T-cell (primary cell): ENCODE measurements at regions not wholly inside any gene's neighbourhood (a gene's known extent, or its start where the extent isn't known, plus 50 kb on each side); places are given as distances from the start of the nearest gene placed in this dataset.
"Not testable (repeated sequence)": the region's sequence is repeated elsewhere in the genome, so short reads cannot be mapped to it uniquely, and the experiment has no call there.

Source experiments
- ATAC-seq, 4 experiments: fragments of 200-7000 bp in 3 of 4; fragments of 150-1000 bp in 1 of 4; cut with Tn5 transposase; replicated peaks in 1 of 4; 1 replicate in 3 of 4; 2 replicates in 1 of 4; pipeline ENCODE4 v1.10.0; 2021; ENCODE audit warnings: moderate library complexity in 3 of 4, mild to moderate bottlenecking in 2 of 4, moderate number of reproducible peaks in 1 of 4
- CTCF ChIA-PET, 2 donors: fragments of 300-600 bp; sonication (Branson Sonifier 250); formaldehyde crosslinking; loops; one replicate each; lab custom pipeline; 2022; ENCODE audit warnings: antibody characterized with exemption in 2 of 2; lab: Charles Lee
- POLR2A ChIA-PET, 2 donors: fragments of 300-600 bp; sonication (Branson Sonifier 250); formaldehyde crosslinking; loops; one replicate each; lab custom pipeline; 2022; ENCODE audit warnings: antibody characterized with exemption in 2 of 2; lab: Charles Lee
- DNase-seq, 35 experiments: peaks; one replicate each; pipeline versions ENCODE4 v3.0.0 to v3.0.0-alpha.2; 2013 to 2023
- H3K27ac ChIP-seq: one replicate; pipeline ENCODE4 v1.5.1; 2013; ENCODE audit warnings: low read length
- H3K27me3 ChIP-seq, 2 experiments: replicated peaks in 1 of 2; 1 replicate in 1 of 2; 2 replicates in 1 of 2; pipeline versions ENCODE4 v1.6.1 to v1.7.0; 2013; ENCODE audit warnings: low read length in 1 of 2, mixed read lengths in 1 of 2; ENCODE audit not compliant: control insufficient read depth in 2 of 2, insufficient read depth in 2 of 2; ENCODE audit errors: extremely low read depth in 1 of 2
- H3K36me3 ChIP-seq, 2 donors: 1 replicate in 1 of 2; 2 replicates in 1 of 2; pipeline versions ENCODE4 v1.6.1 to v1.7.0; 2013; ENCODE audit warnings: low read length in 1 of 2; ENCODE audit not compliant: control insufficient read depth in 2 of 2, insufficient read depth in 1 of 2; ENCODE audit errors: extremely low read depth in 1 of 2
- H3K4me1 ChIP-seq, 2 experiments: 1 replicate in 1 of 2; 2 replicates in 1 of 2; pipeline versions ENCODE4 v1.6.1 to v1.7.0; 2013; ENCODE audit warnings: low read length in 2 of 2, mixed read lengths in 1 of 2; ENCODE audit not compliant: insufficient read depth in 2 of 2, control insufficient read depth in 1 of 2; ENCODE audit errors: extremely low read depth in 1 of 2
- H3K4me3 ChIP-seq, 2 donors: 1 replicate in 1 of 2; 2 replicates in 1 of 2; pipeline versions ENCODE4 v1.5.1 to v1.7.0; 2013; ENCODE audit warnings: mild to moderate bottlenecking in 2 of 2, low read length in 1 of 2, moderate library complexity in 1 of 2; ENCODE audit not compliant: control insufficient read depth in 1 of 2; ENCODE audit errors: extremely low read depth in 1 of 2
- H3K9me3 ChIP-seq: 2 replicates; pipeline ENCODE4 v1.7.0; 2013
- H3K27ac Mint-ChIP-seq, 2 donors: one replicate each; pipeline ENCODE4 v1.8.0; 2020 to 2021; ENCODE audit warnings: mild to moderate bottlenecking in 2 of 2, mixed read lengths in 2 of 2
- H3K27me3 Mint-ChIP-seq, 2 donors: one replicate each; pipeline ENCODE4 v1.8.0; 2021 to 2022; ENCODE audit warnings: mixed read lengths in 2 of 2
- H3K36me3 Mint-ChIP-seq: one replicate; pipeline ENCODE4 v1.8.0; 2021; ENCODE audit warnings: mixed read lengths
- H3K4me1 Mint-ChIP-seq, 3 donors: one replicate each; pipeline ENCODE4 v1.8.0; 2020 to 2022; ENCODE audit warnings: mixed read lengths in 3 of 3, mild to moderate bottlenecking in 1 of 3
- H3K4me3 Mint-ChIP-seq, 3 donors: one replicate each; pipeline ENCODE4 v1.8.0; 2020 to 2022; ENCODE audit warnings: mild to moderate bottlenecking in 3 of 3, mixed read lengths in 3 of 3, moderate library complexity in 3 of 3
- H3K9me3 Mint-ChIP-seq, 3 donors: one replicate each; pipeline ENCODE4 v1.8.0; 2020 to 2022; ENCODE audit warnings: mixed read lengths in 3 of 3
- WGBS: methylation state at CpG from one replicate; pipeline ENCODE4 v1.1.5; 2013; ENCODE audit warnings: missing lambda C conversion rate; ENCODE audit not compliant: insufficient coverage; 5-methylcytosine and 5-hydroxymethylcytosine counted together

DNA sequence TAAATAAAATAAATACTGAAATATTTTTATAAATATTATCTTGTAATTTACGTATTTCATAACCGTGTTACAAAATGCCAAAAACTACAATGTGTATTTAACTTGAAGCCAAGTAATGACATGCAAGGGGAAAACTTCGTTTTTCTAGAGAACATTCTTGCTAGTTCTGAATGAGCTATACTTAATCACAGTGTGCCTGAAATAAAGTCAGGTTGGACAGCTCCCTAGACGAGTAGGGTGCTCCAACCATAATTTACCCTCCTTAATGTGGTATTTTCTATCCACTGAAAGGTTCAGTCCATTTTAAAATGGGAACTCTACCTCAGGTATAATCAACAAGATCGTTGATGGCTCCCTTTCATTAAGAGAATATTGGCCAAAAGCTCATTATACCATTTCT lies 194.5 kb upstream of the AHR start:
- POLR2A ChIA-PET: no interaction called here
- H3K4me3 ChIP-seq: no peak overlapping the region
- Mint-ChIP-seq H3K4me1 (no peaks in the 10 kb centered on the region), H3K9me3 (no peaks in the 10 kb centered on the region), H3K27ac (no peak overlapping the region), H3K36me3 (no peaks in the 10 kb centered on the region), H3K27me3 (no peaks in the 10 kb centered on the region), H3K4me3 (no peak overlapping the region)
- no peaks in the 10 kb centered on the region for H3K27me3 ChIP-seq
- no peaks in the 10 kb centered on the region for H3K9me3 ChIP-seq
- CTCF ChIA-PET: interaction anchor here in 1 of 2 donors (0.7 kb wide), 1 partner anchor 123 kb away, joined by 3 read pairs; no protein-coding TSS in a partner anchor
- 60% methylated on average over 1 of the region's 5 CpGs for WGBS
- no peaks in the 10 kb centered on the region for H3K4me1 ChIP-seq
- no peak for DNase-seq
- H3K27ac ChIP-seq: no peak overlapping the region
- no peaks in the 10 kb centered on the region for H3K36me3 ChIP-seq
- no peak for ATAC-seq

- POLR2A ChIA-PET: no interaction called here
Measured at GRCh38 chr7:17104419-17104818, 194.0 kb upstream of the AHR start.

DNA sequence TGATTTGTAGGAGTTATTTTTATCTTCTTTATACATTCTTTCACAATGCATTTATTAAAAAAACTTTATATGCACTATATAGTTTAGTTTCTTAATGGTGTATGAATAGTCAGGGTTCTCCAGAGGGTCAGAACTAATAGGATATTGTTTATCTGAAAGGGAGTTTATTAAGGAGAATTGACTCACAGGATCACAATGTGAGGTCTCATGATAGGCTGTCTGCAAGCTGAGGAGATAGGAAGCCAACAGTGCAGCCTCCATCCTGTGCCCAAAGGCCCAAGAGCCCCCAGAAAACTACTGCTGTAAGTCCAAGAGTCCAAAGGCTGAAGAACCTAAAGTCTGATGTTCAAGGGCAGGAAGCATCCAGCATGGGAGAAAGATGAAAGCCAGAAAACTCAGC lies 192.8 kb upstream of the AHR start:
- POLR2A ChIA-PET: no interaction called here
- no peak for DNase-seq
- H3K27me3 ChIP-seq: no peaks in the 10 kb centered on the region
- H3K4me3 ChIP-seq: no peak overlapping the region
- no peaks in the 10 kb centered on the region for H3K36me3 ChIP-seq
- H3K27ac ChIP-seq: no peak overlapping the region
- CTCF ChIA-PET: no interaction called here
- H3K9me3 Mint-ChIP-seq: no peaks in the 10 kb centered on the region
- H3K9me3 ChIP-seq: no peaks in the 10 kb centered on the region
- ATAC-seq: no peak
- no peaks in the 10 kb centered on the region for H3K4me1 ChIP-seq
- H3K27me3 Mint-ChIP-seq: no peaks in the 10 kb centered on the region
- no peaks in the 10 kb centered on the region for H3K4me1 Mint-ChIP-seq
- no peaks in the 10 kb centered on the region for H3K36me3 Mint-ChIP-seq
- H3K27ac Mint-ChIP-seq: no peak overlapping the region
- no peak overlapping the region for H3K4me3 Mint-ChIP-seq

More at GRCh38 chr7:17104419-17104818, 194.0 kb upstream of the AHR start:
- ATAC-seq (no peak), DNase-seq (no peak)
- Histone ChIP-seq H3K27ac (no peak overlapping the region), H3K36me3 (no peaks in the 10 kb centered on the region), H3K4me1 (no peaks in the 10 kb centered on the region), H3K27me3 (no peaks in the 10 kb centered on the region), H3K9me3 (no peaks in the 10 kb centered on the region), H3K4me3 (no peak overlapping the region)
- no peak overlapping the region for H3K27ac Mint-ChIP-seq
- no peaks in the 10 kb centered on the region for H3K36me3 Mint-ChIP-seq
- H3K9me3 Mint-ChIP-seq: no peaks in the 10 kb centered on the region
- H3K4me1 Mint-ChIP-seq: no peaks in the 10 kb centered on the region
- H3K4me3 Mint-ChIP-seq: no peak overlapping the region
- CTCF ChIA-PET: interaction anchor here in 1 of 2 donors (0.7 kb wide), 1 partner anchor 123 kb away, joined by 3 read pairs; no protein-coding TSS in a partner anchor
- no CpG with 5 or more reads among the region's 3 CpGs for WGBS
- H3K27me3 Mint-ChIP-seq: no peaks in the 10 kb centered on the region

DNA sequence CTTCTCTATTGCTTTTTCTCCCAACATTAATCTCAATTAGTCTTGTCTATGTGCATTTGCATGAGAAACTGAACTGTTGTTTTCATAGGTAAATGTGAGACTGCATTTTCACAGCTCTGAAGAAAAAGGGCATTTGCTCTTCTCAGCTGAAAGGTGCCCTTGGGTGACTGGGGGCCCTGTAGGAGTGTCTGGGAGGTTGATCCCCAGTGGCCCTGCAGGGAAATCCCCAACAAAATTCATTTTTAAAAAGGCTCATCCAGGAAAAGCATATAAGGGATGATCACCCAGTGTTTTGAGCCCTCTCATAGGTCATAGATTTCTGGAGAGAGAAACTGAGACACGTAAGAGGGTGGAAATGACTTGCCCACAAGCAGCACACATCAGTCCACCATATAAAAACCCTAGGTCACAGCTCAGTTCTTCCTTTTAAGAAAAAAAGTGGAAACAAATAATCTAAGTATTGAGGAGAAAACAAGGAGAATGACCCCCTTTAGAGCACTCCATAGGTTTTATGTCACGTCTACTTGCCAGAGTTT lies 190.3 kb upstream of the AHR start:
- Mint-ChIP-seq H3K4me1 (no peaks in the 10 kb centered on the region), H3K36me3 (no peaks in the 10 kb centered on the region), H3K4me3 (no peak overlapping the region), H3K27ac (no peak overlapping the region), H3K27me3 (no peaks in the 10 kb centered on the region), H3K9me3 (no peaks in the 10 kb centered on the region)
- Histone ChIP-seq H3K27me3 (no peaks in the 10 kb centered on the region), H3K4me3 (no peak overlapping the region), H3K9me3 (no peaks in the 10 kb centered on the region), H3K36me3 (no peaks in the 10 kb centered on the region), H3K27ac (no peak overlapping the region), H3K4me1 (no peaks in the 10 kb centered on the region)
- DNase-seq: no peak
- ChIA-PET POLR2A (interaction anchor here in 1 of 2 donors (0.6 kb wide), 1 partner anchor 141 kb away, joined by 5 read pairs; no protein-coding TSS in a partner anchor), CTCF (interaction anchor here in 1 of 2 donors (0.6 kb wide), 1 partner anchor 530 kb away, joined by 4 read pairs; no protein-coding TSS in a partner anchor)
- ATAC-seq: no peak
- WGBS: 100% methylated on average over 1 of the region's 2 CpGs

DNA sequence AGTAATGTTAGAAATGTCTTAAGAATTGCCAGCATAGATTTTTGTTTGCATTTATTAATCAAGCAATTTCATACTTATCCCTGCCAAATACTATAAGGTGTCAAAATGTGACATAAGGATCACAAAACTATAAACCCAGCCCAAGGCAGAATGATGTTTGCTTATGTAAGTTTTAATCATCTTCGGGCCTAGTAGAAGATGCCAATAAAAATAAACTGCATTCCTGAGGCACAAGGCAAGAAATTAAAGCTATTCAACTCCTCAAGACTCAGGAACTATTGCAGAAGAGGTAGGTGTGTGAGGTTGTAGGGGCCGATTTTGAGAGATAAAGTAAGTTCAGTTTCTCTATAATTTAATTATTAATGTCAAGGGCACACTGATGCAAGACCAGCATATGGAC lies 189.4 kb upstream of the AHR start:
- CTCF ChIA-PET: interaction anchor here in 1 of 2 donors (0.6 kb wide), 1 partner anchor 125 kb away, joined by 3 read pairs; no protein-coding TSS in a partner anchor
- Mint-ChIP-seq H3K27me3 (no peaks in the 10 kb centered on the region), H3K36me3 (no peaks in the 10 kb centered on the region), H3K4me3 (no peak overlapping the region), H3K4me1 (no peaks in the 10 kb centered on the region), H3K9me3 (peaks cover 0 to 3% (median 0%) of the 10 kb centered on the region in 3 donors), H3K27ac (no peak overlapping the region)
- no peak for ATAC-seq
- Histone ChIP-seq H3K36me3 (no peaks in the 10 kb centered on the region), H3K9me3 (no peaks in the 10 kb centered on the region), H3K27ac (no peak overlapping the region), H3K4me3 (no peak overlapping the region), H3K27me3 (no peaks in the 10 kb centered on the region), H3K4me1 (no peaks in the 10 kb centered on the region)
- no peak for DNase-seq
- no CpG with 5 or more reads among the region's 2 CpGs for WGBS
- POLR2A ChIA-PET: no interaction called here

GRCh38 chr7:17113770-17114169 lies 184.7 kb upstream of the AHR start:
- H3K4me3 Mint-ChIP-seq, H3K27me3 ChIP-seq, H3K4me3 ChIP-seq, H3K27me3 Mint-ChIP-seq, DNase-seq, H3K27ac Mint-ChIP-seq, H3K27ac ChIP-seq, POLR2A ChIA-PET, H3K9me3 ChIP-seq, H3K9me3 Mint-ChIP-seq, H3K4me1 ChIP-seq, H3K36me3 Mint-ChIP-seq, H3K36me3 ChIP-seq, CTCF ChIA-PET, ATAC-seq: not testable (repeated sequence)
- WGBS: no CpG with 5 or more reads among the region's 2 CpGs
- H3K4me1 Mint-ChIP-seq: peaks cover 12 to 14% (median 13%) of the 10 kb centered on the region in 3 donors
